SW 1271 (cell line): ENCODE measurements at regions not wholly inside any gene's neighbourhood (a gene's known extent, or its start where the extent isn't known, plus 50 kb on each side); places are given as distances from the start of the nearest gene placed in this dataset.
"Not testable (repeated sequence)": the region's sequence is repeated elsewhere in the genome, so short reads cannot be mapped to it uniquely, and the experiment has no call there.

ENCODE experiments used
- DNase-seq, 2 experiments: peaks; one replicate each; lab custom pipeline; 2025; lab: John Stamatoyannopoulos, UW

GRCh38 chr21:14903172-14903865 is 161.5 kb downstream of the NRIP1 start:
- no peak for DNase-seq

- DNase-seq, result no peak
Observed at GRCh38 chr21:14901482-14901958, 163.3 kb downstream of the NRIP1 start.

GRCh38 chr21:14900611-14901010 is 164.2 kb downstream of the NRIP1 start:
- no peak for DNase-seq

DNA sequence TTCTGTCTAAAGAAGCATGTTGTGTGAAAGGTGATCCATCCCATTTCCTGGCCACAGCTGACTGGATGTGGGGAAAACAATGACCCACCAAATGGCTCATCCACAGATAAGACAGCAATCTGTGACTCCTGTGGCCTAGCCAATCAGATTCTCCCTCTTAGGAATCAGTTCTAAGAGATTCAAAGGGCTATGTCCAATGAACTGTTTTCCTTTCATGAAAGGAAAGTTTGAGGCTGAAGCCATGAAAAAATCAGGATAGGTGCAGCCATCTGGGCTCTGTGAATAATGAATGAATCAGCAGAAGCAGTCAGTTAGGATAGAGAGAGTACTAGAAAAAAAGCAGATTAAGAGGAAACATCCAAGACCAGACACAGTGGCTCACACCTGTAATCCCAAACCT is 164.7 kb downstream of the NRIP1 start:
- no peak for DNase-seq

- DNase-seq, result no peak
Observed at GRCh38 chr21:14895792-14896191, 169.0 kb downstream of the NRIP1 start.

GRCh38 chr21:14890141-14890540 is 174.7 kb downstream of the NRIP1 start:
- DNase-seq, result no peak

DNA sequence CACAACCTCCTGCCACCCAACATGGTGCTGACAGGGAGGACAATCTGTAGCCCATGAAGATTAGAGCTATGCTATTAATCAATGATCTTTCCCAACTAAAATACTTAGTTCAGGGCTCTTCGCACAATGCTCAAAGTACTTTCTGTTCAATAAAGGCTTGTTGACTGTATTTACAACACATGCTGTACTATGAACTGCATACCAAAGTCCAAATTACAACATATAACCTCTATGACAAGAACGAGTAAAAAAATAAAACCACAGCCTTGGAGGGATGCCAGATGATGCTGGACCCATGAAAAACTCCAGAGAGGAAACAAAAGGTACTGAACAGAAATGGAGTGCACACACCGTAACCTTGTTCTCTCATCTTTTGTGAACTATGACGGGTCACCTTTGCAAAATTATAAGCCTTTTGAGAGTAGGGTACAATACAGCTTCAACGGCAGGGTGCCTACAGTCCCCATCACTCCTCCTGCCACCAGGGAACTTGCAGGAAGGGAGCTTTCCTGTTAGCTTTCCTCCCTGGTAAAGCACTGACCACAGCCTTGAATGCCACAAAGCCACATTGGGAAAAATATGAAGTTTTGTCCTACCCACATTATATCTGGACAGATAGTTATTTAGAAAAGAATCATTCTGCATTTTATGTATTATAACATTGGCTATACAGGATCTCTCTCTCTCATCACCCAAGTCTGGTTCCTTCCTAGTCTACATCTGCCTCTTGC is 175.6 kb downstream of the NRIP1 start:
- DNase-seq, result no peak

GRCh38 chr21:14888202-14888601 is 176.6 kb downstream of the NRIP1 start:
- DNase-seq, result no peak

GRCh38 chr21:14886001-14886400 is 178.8 kb downstream of the NRIP1 start:
- no peak for DNase-seq

- DNase-seq, result no peak
Observed at GRCh38 chr21:14883351-14883750, 181.4 kb downstream of the NRIP1 start.

- not testable (repeated sequence) for DNase-seq
Observed at GRCh38 chr21:14882545-14882944, 182.3 kb downstream of the NRIP1 start.

DNA sequence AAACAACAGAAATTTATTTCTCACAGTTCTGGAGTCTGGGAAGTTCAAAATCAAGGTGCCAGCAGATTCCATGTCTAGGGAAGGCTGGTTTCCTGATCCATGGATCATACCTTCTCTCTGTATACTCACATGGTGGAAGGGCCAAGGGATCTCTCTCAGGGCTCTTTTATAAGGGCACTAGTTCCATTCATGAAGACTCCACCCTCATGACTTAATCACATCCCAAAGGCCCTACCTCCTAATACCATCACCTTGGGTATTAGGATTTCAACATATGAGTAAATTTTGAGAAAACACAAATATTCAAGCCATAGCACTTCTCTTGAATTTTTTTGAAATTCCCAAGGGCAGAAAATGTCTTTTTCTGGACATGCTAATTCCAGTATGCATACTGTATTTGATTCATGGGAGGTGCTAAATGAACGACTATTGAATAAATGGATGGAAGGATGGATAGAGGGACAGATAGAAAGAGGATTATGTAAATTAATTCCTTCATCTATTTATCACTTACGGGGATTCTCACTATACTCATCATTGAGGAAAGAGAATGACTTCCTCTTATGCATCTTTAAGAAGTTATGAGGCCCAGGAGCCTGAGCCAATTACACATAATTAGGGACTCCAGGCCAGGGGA is 182.8 kb downstream of the NRIP1 start:
- DNase-seq, result no peak

- DNase-seq, result no peak
Observed at GRCh38 chr21:14880922-14881321, 183.9 kb downstream of the NRIP1 start.

- no peak for DNase-seq
Observed at GRCh38 chr21:14879458-14879857, 185.3 kb downstream of the NRIP1 start.

GRCh38 chr21:14878971-14879370 is 185.8 kb downstream of the NRIP1 start:
- DNase-seq, result no peak

GRCh38 chr21:14877581-14878228 is 187.1 kb downstream of the NRIP1 start:
- peak in 1 of 2 experiments; percentile 27 for DNase-seq

- no peak for DNase-seq
Observed at GRCh38 chr21:14876524-14876840, 188.3 kb downstream of the NRIP1 start.

DNA sequence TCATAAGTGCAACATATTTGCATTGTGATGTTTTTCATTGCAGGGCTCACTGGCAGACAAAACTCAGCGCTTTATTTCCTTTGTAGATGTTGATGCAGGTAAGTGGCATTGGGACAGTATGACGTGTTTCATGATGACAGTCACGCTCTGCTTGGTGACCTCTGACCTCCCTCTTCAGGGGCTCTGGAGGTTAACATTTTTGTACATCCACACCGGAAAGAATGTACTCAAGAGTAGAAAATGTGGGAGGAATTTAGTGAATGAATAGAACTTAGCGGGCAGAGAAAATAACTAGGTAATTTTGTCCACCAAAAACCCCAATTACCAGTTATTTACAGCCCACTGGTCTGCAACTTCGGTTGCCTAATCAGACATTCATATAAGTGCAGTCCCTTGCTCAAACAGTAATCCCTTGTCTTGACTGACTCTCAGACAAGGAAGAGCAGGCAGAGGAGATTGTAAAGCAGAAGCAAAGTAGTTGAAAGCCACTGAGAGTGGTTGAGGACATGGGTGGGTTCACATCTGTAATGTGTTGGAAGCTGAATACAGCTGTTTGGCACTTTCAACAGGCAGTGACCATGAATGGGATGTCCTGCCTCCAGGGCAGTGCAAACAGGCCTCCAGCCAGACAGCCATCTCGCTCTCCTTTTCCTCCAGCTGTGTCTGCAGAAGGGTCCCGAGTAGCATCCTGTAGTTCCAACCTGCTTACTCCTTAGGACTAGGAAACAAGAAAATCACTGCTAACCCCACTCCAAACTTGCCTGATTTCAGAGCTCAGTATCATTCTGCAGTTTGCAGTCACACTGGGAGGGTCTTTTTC is 188.9 kb downstream of the NRIP1 start:
- DNase-seq, result no peak

- DNase-seq, result no peak
Observed at GRCh38 chr21:14875186-14875585, 189.6 kb downstream of the NRIP1 start.

DNA sequence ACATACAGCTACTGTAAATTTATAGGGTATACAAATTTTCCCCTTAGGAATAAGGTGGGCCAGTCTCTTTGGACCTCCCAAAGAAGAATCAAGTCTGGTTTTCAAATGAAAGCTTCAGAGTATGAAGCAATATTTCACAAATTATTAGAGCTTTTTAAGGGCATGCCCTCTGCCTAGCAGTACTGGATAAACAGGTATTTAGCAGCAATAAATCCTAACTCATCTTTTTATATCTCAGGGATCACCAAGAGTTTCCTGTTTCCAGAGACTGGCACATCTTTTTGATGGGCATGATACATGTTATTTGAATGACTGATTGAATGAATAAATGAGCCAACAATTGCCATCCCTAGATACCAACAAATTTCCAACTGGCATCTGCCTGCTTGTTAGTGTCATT is 190.4 kb downstream of the NRIP1 start:
- DNase-seq, result no peak

DNA sequence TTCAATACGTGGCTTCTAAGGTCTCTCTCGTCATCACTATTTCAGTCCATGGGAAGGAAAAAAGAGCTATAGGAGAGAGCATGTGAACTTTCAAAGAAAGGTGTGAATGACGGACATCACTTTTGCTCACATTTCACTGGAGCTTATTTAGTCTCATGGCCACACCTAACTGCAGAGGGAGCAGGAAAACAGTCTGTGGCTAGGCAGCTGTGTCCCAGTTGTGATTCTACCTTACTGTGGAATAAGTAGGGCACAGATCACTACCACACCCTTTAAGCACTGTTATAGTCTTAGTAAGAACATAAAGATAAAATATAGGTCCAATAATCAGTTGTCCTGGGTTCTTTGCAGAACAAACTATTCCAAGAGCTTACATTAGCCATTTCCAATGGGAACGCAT is 192.9 kb downstream of the NRIP1 start:
- DNase-seq, result no peak

DNA sequence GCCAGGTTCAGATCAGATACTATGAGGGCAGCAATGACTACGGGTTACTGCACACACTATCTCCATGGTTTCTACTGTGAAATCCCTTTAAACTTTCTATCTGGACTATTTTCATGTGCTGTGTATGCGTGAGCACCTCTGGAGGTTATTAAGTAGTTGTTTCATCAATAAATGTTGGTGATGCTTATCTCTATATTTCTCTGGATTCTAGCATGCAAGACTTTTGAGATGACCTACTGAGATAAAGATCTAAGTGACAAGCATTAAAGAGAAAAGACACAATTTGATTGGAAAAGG is 194.0 kb downstream of the NRIP1 start:
- DNase-seq, result no peak
